ENCODE measurements at regions not wholly inside any gene's neighbourhood (a gene's known extent, or its start where the extent isn't known, plus 50 kb on each side); places are given as distances from the start of the nearest gene placed in this dataset.

DNA sequence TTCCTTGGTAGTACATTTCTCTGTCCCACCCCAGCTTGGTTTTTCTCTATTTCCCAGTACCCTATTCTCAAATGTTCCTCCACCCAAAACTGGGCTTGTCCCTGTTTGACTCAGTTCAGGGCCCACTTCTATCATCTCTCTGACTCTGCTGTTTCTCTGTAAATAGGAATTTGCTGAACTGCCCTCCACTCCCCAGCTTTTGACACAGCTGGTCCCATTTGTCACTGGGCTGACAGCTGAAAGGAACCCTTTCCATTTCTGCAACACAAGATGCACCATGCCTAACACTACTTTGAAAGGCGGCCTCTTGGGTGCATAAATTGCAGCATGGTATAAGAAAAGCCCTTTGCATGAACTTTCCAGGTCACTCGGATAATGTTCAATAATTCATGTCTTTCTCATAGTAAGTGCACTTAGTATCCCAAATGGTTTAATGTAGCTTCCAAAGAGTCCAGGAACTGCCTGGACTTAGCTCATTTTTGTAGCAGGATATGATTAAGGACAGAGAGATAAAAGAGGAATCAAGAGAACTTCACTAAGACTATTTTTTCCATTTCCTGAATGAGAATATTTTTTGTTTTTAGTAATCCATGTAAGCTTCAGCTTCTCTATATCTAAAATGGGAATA, 256.7 kb downstream of the CDH11 start:
- TF ChIP-seq, protein P1, sequence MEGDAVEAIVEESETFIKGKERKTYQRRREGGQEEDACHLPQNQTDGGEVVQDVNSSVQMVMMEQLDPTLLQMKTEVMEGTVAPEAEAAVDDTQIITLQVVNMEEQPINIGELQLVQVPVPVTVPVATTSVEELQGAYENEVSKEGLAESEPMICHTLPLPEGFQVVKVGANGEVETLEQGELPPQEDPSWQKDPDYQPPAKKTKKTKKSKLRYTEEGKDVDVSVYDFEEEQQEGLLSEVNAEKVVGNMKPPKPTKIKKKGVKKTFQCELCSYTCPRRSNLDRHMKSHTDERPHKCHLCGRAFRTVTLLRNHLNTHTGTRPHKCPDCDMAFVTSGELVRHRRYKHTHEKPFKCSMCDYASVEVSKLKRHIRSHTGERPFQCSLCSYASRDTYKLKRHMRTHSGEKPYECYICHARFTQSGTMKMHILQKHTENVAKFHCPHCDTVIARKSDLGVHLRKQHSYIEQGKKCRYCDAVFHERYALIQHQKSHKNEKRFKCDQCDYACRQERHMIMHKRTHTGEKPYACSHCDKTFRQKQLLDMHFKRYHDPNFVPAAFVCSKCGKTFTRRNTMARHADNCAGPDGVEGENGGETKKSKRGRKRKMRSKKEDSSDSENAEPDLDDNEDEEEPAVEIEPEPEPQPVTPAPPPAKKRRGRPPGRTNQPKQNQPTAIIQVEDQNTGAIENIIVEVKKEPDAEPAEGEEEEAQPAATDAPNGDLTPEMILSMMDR (optimal IDR thresholded peaks at IDR 0.05 in 1 of 3, IDR thresholded peaks at IDR 0.05 in 1 of 3, conservative IDR thresholded peaks at IDR 0.05 in 1 of 3; ENCODE audit: extremely low read depth in 1 of 3, insufficient read depth in 2 of 3, low read length in 3 of 3), result no peak
- no peak for TF ChIP-seq EZH2 (IDR thresholded peaks at IDR 0.05; ENCODE audit: low read length)

All from keratinocyte (primary cell).